Loucy (cell line): ENCODE measurements at regions not wholly inside any gene's neighbourhood (a gene's known extent, or its start where the extent isn't known, plus 50 kb on each side); places are given as distances from the start of the nearest gene placed in this dataset.

Source experiments
- CTCF ChIP-seq: fragments of 200-600 bp; sonication (generic); conservative IDR thresholded peaks from 2 replicates; pipeline ENCODE4 v1.5.1; 2014; ENCODE audit warnings: mild to moderate bottlenecking, antibody characterized with exemption, low read length
- EZH2phosphoT487 ChIP-seq: fragments of 200-600 bp; IDR thresholded peaks from 2 replicates; pipeline ENCODE4 v1.6.1; 2018; ENCODE audit warnings: antibody characterized with exemption, mild to moderate bottlenecking, moderate library complexity, borderline replicate concordance

- TF ChIP-seq CTCF (no peak), EZH2phosphoT487 (no peak)
Measured at GRCh38 chr18:66439670-66440069, 164.2 kb downstream of the CDH19 start.
